ENCODE measurements at regions not wholly inside any gene's neighbourhood (a gene's known extent, or its start where the extent isn't known, plus 50 kb on each side); places are given as distances from the start of the nearest gene placed in this dataset.
A peak's percentile ranks its signal among the peaks of the same experiment; 100 is the strongest.

- WGBS, 5 donors = 81 to 88% (median 87%) methylated on average over 15 of the region's 15 CpGs
- TF ChIP-seq POLR2A (IDR thresholded peaks at IDR 0.05) (no peak), CTCF (IDR thresholded peaks at IDR 0.05 in 8 of 11, conservative IDR thresholded peaks at IDR 0.05 in 3 of 11) (no peak), POLR2AphosphoS5 (IDR thresholded peaks at IDR 0.05) (no peak)
- Histone ChIP-seq H3K27ac (peak overlapping the region in 1 of 8 donors; percentile 82), H3K4me3 (no peak overlapping the region), H3K36me3 (no peaks in the 10 kb centered on the region), H3K4me1 (peaks cover 0 to 62% (median 26%) of the 10 kb centered on the region in 6 donors), H3K9me3 (no peaks in the 10 kb centered on the region), H3K27me3 (replicated peaks in 1 of 7) (no peaks in the 10 kb centered on the region)
- intact Hi-C loops (cut with DNase I; ENCODE audit: low total_unique reads) = no loop called here
- no peak for DNase-seq
Measured at GRCh38 chr19:28502879-28503734, 709.8 kb downstream of the UQCRFS1 start.

- Histone ChIP-seq H3K27me3 (replicated peaks in 1 of 7) (no peaks in the 10 kb centered on the region), H3K36me3 (no peaks in the 10 kb centered on the region), H3K4me1 (peaks cover 0 to 62% (median 26%) of the 10 kb centered on the region in 6 donors), H3K4me3 (no peak overlapping the region), H3K9me3 (no peaks in the 10 kb centered on the region), H3K27ac (peak overlapping the region in 6 of 8 donors; percentile 41 to 82 (median 72))
- no peak for TF ChIP-seq CTCF (IDR thresholded peaks at IDR 0.05 in 8 of 11, conservative IDR thresholded peaks at IDR 0.05 in 3 of 11)
- no peak for TF ChIP-seq POLR2A (IDR thresholded peaks at IDR 0.05)
- no peak for TF ChIP-seq POLR2AphosphoS5 (IDR thresholded peaks at IDR 0.05)
- intact Hi-C loops (cut with DNase I; ENCODE audit: low total_unique reads) = no loop called here
- DNase-seq = no peak
- WGBS, 5 donors = 42 to 60% (median 52%) methylated on average over 3 of the region's 3 CpGs
Measured at GRCh38 chr19:28501976-28502375, 711.0 kb downstream of the UQCRFS1 start.

GRCh38 chr19:28500982-28501630 is 711.8 kb downstream of the UQCRFS1 start:
- 52 to 62% (median 54%) methylated on average over 9 of the region's 9 CpGs for WGBS, 5 donors
- Histone ChIP-seq H3K27me3 (replicated peaks in 1 of 7) (no peaks in the 10 kb centered on the region), H3K4me1 (peaks cover 0 to 62% (median 26%) of the 10 kb centered on the region in 6 donors), H3K36me3 (no peaks in the 10 kb centered on the region), H3K4me3 (peak overlapping the region in 1 of 8 donors; percentile 30), H3K27ac (peak overlapping the region in 7 of 8 donors; percentile 29 to 82 (median 71)), H3K9me3 (no peaks in the 10 kb centered on the region)
- no peak for TF ChIP-seq POLR2A (IDR thresholded peaks at IDR 0.05)
- TF ChIP-seq POLR2AphosphoS5 (IDR thresholded peaks at IDR 0.05) = no peak
- TF ChIP-seq CTCF (IDR thresholded peaks at IDR 0.05 in 8 of 11, conservative IDR thresholded peaks at IDR 0.05 in 3 of 11) = no peak
- DNase-seq = no peak
- intact Hi-C loops (cut with DNase I; ENCODE audit: low total_unique reads) = no loop called here

GRCh38 chr19:28500296-28500695 is 712.7 kb downstream of the UQCRFS1 start:
- Histone ChIP-seq H3K9me3 (no peaks in the 10 kb centered on the region), H3K36me3 (no peaks in the 10 kb centered on the region), H3K4me3 (peak overlapping the region in 1 of 8 donors; percentile 30), H3K27ac (peak overlapping the region in 7 of 8 donors; percentile 29 to 82 (median 71)), H3K27me3 (replicated peaks in 1 of 7) (no peaks in the 10 kb centered on the region), H3K4me1 (peaks cover 0 to 62% (median 26%) of the 10 kb centered on the region in 6 donors)
- intact Hi-C loops (cut with DNase I; ENCODE audit: low total_unique reads) = no loop called here
- no peak for TF ChIP-seq POLR2AphosphoS5 (IDR thresholded peaks at IDR 0.05)
- no peak for TF ChIP-seq CTCF (IDR thresholded peaks at IDR 0.05 in 8 of 11, conservative IDR thresholded peaks at IDR 0.05 in 3 of 11)
- TF ChIP-seq POLR2A (IDR thresholded peaks at IDR 0.05) = no peak
- WGBS, 5 donors = 52 to 75% (median 66%) methylated on average over 3 of the region's 3 CpGs
- DNase-seq = peak; percentile 59

Measured in spleen (tissue), 11 donors.